OCI-LY1 (cell line): ENCODE measurements at regions not wholly inside any gene's neighbourhood (a gene's known extent, or its start where the extent isn't known, plus 50 kb on each side); places are given as distances from the start of the nearest gene placed in this dataset.

Experiments used
- H2AFZ ChIP-seq: fragments of 200-600 bp; sonication (generic), shearing (Covaris generic); 2 replicates; pipeline ENCODE4 v1.6.0; 2014; ENCODE audit warnings: antibody characterized with exemption, mild to moderate bottlenecking, low read length
- H3F3A ChIP-seq: fragments of 200-600 bp; sonication (generic), shearing (Covaris generic); 2 replicates; pipeline ENCODE4 v1.6.0; 2014; ENCODE audit warnings: mild to moderate bottlenecking, antibody characterized with exemption, low read length, moderate library complexity; ENCODE audit not compliant: insufficient read depth
- H3K27ac ChIP-seq: fragments of 200-600 bp; sonication (generic); 2 replicates; pipeline ENCODE4 v1.5.1; 2014; ENCODE audit warnings: low read length, mixed run types, mild to moderate bottlenecking, low read depth; ENCODE audit not compliant: poor library complexity, severe bottlenecking
- H3K27me3 ChIP-seq: fragments of 200-600 bp; sonication (generic); 2 replicates; pipeline ENCODE4 v1.6.0; 2014; ENCODE audit warnings: antibody characterized with exemption, mild to moderate bottlenecking, low read length, moderate library complexity; ENCODE audit not compliant: insufficient read depth
- H3K36me3 ChIP-seq: fragments of 200-600 bp; sonication (generic); 2 replicates; pipeline ENCODE4 v1.6.1; 2014; ENCODE audit warnings: mild to moderate bottlenecking, antibody characterized with exemption, low read length, moderate library complexity, mixed read lengths; ENCODE audit not compliant: insufficient read depth
- H3K4me1 ChIP-seq: fragments of 200-600 bp; sonication (generic); 2 replicates; pipeline ENCODE4 v1.5.1; 2014; ENCODE audit warnings: mild to moderate bottlenecking, low read length, moderate library complexity; ENCODE audit not compliant: insufficient read depth, severe bottlenecking
- H3K4me2 ChIP-seq: fragments of 200-600 bp; sonication (generic), shearing (Covaris generic); 2 replicates; pipeline ENCODE4 v1.6.1; 2014; ENCODE audit warnings: low read length
- H3K4me3 ChIP-seq: fragments of 200-600 bp; sonication (generic); 2 replicates; pipeline ENCODE4 v1.5.1; 2014; ENCODE audit warnings: low read length, low read depth, mild to moderate bottlenecking, mixed read lengths; ENCODE audit not compliant: poor library complexity, severe bottlenecking
- H3K79me2 ChIP-seq: fragments of 200-600 bp; shearing (Covaris generic); 2 replicates; pipeline ENCODE4 v1.6.1; 2016; ENCODE audit warnings: mixed run types, low read length, mixed read lengths; ENCODE audit not compliant: insufficient read depth
- H3K9ac ChIP-seq: fragments of 200-600 bp; sonication (generic), shearing (Covaris generic); 2 replicates; pipeline ENCODE4 v1.6.1; 2014; ENCODE audit warnings: mild to moderate bottlenecking, low read length, mixed read lengths
- H3K9me2 ChIP-seq: fragments of 200-600 bp; sonication (generic), shearing (Covaris generic); 2 replicates; pipeline ENCODE4 v1.6.1; 2014; ENCODE audit warnings: low read depth, mild to moderate bottlenecking, low read length, mixed read lengths
- H3K9me3 ChIP-seq: fragments of 200-600 bp; shearing (Covaris generic); 2 replicates; pipeline ENCODE4 v1.6.1; 2014; ENCODE audit warnings: low read length, mixed read lengths
- H4K20me1 ChIP-seq: fragments of 200-600 bp; sonication (generic), shearing (Covaris generic); 2 replicates; pipeline ENCODE4 v1.6.0; 2016; ENCODE audit warnings: mild to moderate bottlenecking, low read length; ENCODE audit not compliant: insufficient read depth
- EZH2 ChIP-seq: fragments of 200-600 bp; sonication (generic), shearing (Covaris generic); IDR thresholded peaks from 2 replicates; pipeline ENCODE4 v1.8.0; 2017; ENCODE audit warnings: borderline replicate concordance, mixed run types, mild to moderate bottlenecking, antibody characterized with exemption, low read length, moderate library complexity, mixed read lengths
- TF ChIP-seq, protein P1 (sequence below): fragments of 200-600 bp; sonication (generic), shearing (Covaris generic); IDR thresholded peaks from 2 replicates; pipeline ENCODE4 v1.5.1; 2017; ENCODE audit warnings: mild to moderate bottlenecking, antibody characterized with exemption, low read length, moderate library complexity, mixed read lengths

GRCh38 chr17:36717088-36717487, 115.7 kb downstream of the MRM1 start:
- Histone ChIP-seq H3K9ac (no peak overlapping the region), H3K27ac (no peak overlapping the region), H3K4me3 (no peak overlapping the region), H3K27me3 (no peaks in the 10 kb centered on the region), H3K4me1 (peaks cover 11% of the 10 kb centered on the region), H3K79me2 (no peaks in the 10 kb centered on the region), H3F3A (no peaks in the 10 kb centered on the region), H3K9me2 (no peaks in the 10 kb centered on the region), H4K20me1 (no peaks in the 10 kb centered on the region), H3K4me2 (no peak overlapping the region), H2AFZ (no peak overlapping the region), H3K9me3 (no peaks in the 10 kb centered on the region), H3K36me3 (no peaks in the 10 kb centered on the region)
- TF ChIP-seq EZH2: no peak
- TF ChIP-seq, protein P1, sequence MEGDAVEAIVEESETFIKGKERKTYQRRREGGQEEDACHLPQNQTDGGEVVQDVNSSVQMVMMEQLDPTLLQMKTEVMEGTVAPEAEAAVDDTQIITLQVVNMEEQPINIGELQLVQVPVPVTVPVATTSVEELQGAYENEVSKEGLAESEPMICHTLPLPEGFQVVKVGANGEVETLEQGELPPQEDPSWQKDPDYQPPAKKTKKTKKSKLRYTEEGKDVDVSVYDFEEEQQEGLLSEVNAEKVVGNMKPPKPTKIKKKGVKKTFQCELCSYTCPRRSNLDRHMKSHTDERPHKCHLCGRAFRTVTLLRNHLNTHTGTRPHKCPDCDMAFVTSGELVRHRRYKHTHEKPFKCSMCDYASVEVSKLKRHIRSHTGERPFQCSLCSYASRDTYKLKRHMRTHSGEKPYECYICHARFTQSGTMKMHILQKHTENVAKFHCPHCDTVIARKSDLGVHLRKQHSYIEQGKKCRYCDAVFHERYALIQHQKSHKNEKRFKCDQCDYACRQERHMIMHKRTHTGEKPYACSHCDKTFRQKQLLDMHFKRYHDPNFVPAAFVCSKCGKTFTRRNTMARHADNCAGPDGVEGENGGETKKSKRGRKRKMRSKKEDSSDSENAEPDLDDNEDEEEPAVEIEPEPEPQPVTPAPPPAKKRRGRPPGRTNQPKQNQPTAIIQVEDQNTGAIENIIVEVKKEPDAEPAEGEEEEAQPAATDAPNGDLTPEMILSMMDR: no peak

- H3K9ac ChIP-seq: no peak overlapping the region
- H4K20me1 ChIP-seq: no peaks in the 10 kb centered on the region
- H3K4me2 ChIP-seq: no peak overlapping the region
- H3K27me3 ChIP-seq: no peaks in the 10 kb centered on the region
- H3K4me1 ChIP-seq: peaks cover 21% of the 10 kb centered on the region
- TF ChIP-seq EZH2: no peak
- TF ChIP-seq, protein P1: no peak
- no peak overlapping the region for H2AFZ ChIP-seq
- H3K9me2 ChIP-seq: no peaks in the 10 kb centered on the region
- H3K36me3 ChIP-seq: no peaks in the 10 kb centered on the region
- H3K27ac ChIP-seq: no peak overlapping the region
- no peak overlapping the region for H3K4me3 ChIP-seq
- no peaks in the 10 kb centered on the region for H3F3A ChIP-seq
- no peaks in the 10 kb centered on the region for H3K79me2 ChIP-seq
- H3K9me3 ChIP-seq: no peaks in the 10 kb centered on the region
Observed at GRCh38 chr17:36720131-36720530, 118.7 kb downstream of the MRM1 start.

DNA sequence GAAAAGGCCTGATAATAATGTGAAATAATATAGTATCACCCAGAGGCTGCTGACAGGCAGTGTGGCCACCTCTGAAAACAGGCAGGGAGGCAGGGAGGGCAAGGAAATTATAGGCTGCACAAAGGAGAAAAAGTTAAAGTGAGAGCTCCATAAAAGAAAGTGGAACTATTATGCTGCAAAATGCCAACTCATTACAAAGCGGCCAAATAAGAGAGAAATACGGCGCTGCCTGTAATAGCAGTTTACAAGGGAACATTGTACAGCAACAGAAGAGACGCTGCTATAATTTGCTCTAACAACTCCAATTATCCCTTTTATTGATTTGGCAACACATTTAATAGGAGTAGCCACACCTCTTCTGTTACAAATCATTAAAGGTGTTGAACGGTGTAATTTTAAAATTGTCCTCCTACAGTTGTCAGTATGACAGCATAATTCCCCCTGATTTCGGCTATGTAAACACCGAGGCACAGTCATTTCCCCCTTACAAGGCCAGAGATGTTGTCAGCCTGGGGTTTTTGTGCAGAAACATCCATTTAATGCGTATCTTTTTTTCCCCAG, 120.3 kb downstream of the MRM1 start:
- H3K4me1 ChIP-seq: peaks cover 21% of the 10 kb centered on the region
- H3K4me3 ChIP-seq: peak overlapping the region; percentile 61
- H3K36me3 ChIP-seq: no peaks in the 10 kb centered on the region
- peak overlapping the region; percentile 44 for H2AFZ ChIP-seq
- H3K9me3 ChIP-seq: no peaks in the 10 kb centered on the region
- H4K20me1 ChIP-seq: no peaks in the 10 kb centered on the region
- peak overlapping the region; percentile 54 for H3K27ac ChIP-seq
- H3K9me2 ChIP-seq: no peaks in the 10 kb centered on the region
- peak overlapping the region; percentile 70 for H3K9ac ChIP-seq
- H3K79me2 ChIP-seq: no peaks in the 10 kb centered on the region
- H3K27me3 ChIP-seq: no peaks in the 10 kb centered on the region
- H3F3A ChIP-seq: no peaks in the 10 kb centered on the region
- peak overlapping the region; percentile 91 for H3K4me2 ChIP-seq
- TF ChIP-seq, protein P1: no peak
- TF ChIP-seq EZH2: no peak
